ENCODE measurements at regions not wholly inside any gene's neighbourhood (a gene's known extent, or its start where the extent isn't known, plus 50 kb on each side); places are given as distances from the start of the nearest gene placed in this dataset.
"Not testable (repeated sequence)": the region's sequence is repeated elsewhere in the genome, so short reads cannot be mapped to it uniquely, and the experiment has no call there.

- no peak for DNase-seq
Observed at GRCh38 chr9:75197561-75197960, 109.2 kb downstream of the OSTF1 start.

- DNase-seq, result no peak
Observed at GRCh38 chr9:75198436-75198835, 110.1 kb downstream of the OSTF1 start.

- DNase-seq, result no peak
Observed at GRCh38 chr9:75200892-75201470, 112.7 kb downstream of the OSTF1 start.

GRCh38 chr9:75201480-75202209 lies 113.3 kb downstream of the OSTF1 start:
- no peak for DNase-seq

GRCh38 chr9:75207997-75208396 lies 119.7 kb downstream of the OSTF1 start:
- not testable (repeated sequence) for DNase-seq

- no peak for DNase-seq
Observed at GRCh38 chr9:75210215-75210614, 121.9 kb downstream of the OSTF1 start.

- DNase-seq, result no peak
Observed at GRCh38 chr9:75213765-75214164, 125.5 kb downstream of the OSTF1 start.

- no peak for DNase-seq
Observed at GRCh38 chr9:75226403-75227139, 138.3 kb downstream of the OSTF1 start.

GRCh38 chr9:75228893-75229292 lies 140.6 kb downstream of the OSTF1 start:
- DNase-seq, result no peak

GRCh38 chr9:75229605-75230332 lies 141.5 kb downstream of the OSTF1 start:
- DNase-seq, result no peak

- no peak for DNase-seq
Observed at GRCh38 chr9:75230469-75230868, 142.2 kb downstream of the OSTF1 start.

GRCh38 chr9:75231167-75231566 lies 142.9 kb downstream of the OSTF1 start:
- no peak for DNase-seq

GRCh38 chr9:75233011-75233410 lies 144.7 kb downstream of the OSTF1 start:
- no peak for DNase-seq

GRCh38 chr9:75235632-75236031 lies 147.3 kb downstream of the OSTF1 start:
- no peak for DNase-seq

- peak; percentile 15 for DNase-seq
Observed at GRCh38 chr9:75238311-75238976, 150.1 kb downstream of the OSTF1 start.

- DNase-seq, result no peak
Observed at GRCh38 chr9:75239176-75239575, 150.9 kb downstream of the OSTF1 start.

GRCh38 chr9:75242426-75242825 lies 154.1 kb downstream of the OSTF1 start:
- DNase-seq, result no peak

GRCh38 chr9:75246949-75247348 lies 158.6 kb downstream of the OSTF1 start:
- no peak for DNase-seq

- DNase-seq, result peak; percentile 15
Observed at GRCh38 chr9:75265525-75265972, 177.2 kb downstream of the OSTF1 start.

- no peak for DNase-seq
Observed at GRCh38 chr9:75269197-75269596, 180.9 kb downstream of the OSTF1 start.

- not testable (repeated sequence) for DNase-seq
Observed at GRCh38 chr9:75273055-75273454, 184.7 kb downstream of the OSTF1 start.

GRCh38 chr9:75274781-75275180 lies 186.5 kb downstream of the OSTF1 start:
- no peak for DNase-seq

- DNase-seq, result no peak
Observed at GRCh38 chr9:75282047-75282446, 193.7 kb downstream of the OSTF1 start.
